ENCODE measurements at regions not wholly inside any gene's neighbourhood (a gene's known extent, or its start where the extent isn't known, plus 50 kb on each side); places are given as distances from the start of the nearest gene placed in this dataset.

DNA sequence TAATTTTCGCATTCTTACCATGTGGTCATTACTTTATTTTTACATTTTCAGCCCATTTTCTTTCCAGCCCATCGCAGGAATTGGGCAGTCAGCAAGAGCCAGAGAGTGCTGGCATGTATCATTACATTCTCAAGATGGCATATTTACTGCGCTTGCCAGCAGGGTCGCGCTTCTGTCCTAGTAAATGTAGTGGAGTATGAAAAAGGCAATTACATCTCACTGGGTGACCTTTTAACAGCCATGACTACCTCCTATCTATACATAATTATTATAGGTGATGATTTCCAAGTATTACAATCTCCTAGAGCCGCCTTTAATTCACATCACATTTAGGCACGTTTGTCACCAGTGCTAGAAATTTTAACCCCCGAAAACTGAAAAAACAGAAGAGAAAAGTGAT, 433.7 kb upstream of the MGMT start:
- no peak for DNase-seq

- DNase-seq, result no peak
Observed at GRCh38 chr10:129033790-129034272, 433.2 kb upstream of the MGMT start.

DNA sequence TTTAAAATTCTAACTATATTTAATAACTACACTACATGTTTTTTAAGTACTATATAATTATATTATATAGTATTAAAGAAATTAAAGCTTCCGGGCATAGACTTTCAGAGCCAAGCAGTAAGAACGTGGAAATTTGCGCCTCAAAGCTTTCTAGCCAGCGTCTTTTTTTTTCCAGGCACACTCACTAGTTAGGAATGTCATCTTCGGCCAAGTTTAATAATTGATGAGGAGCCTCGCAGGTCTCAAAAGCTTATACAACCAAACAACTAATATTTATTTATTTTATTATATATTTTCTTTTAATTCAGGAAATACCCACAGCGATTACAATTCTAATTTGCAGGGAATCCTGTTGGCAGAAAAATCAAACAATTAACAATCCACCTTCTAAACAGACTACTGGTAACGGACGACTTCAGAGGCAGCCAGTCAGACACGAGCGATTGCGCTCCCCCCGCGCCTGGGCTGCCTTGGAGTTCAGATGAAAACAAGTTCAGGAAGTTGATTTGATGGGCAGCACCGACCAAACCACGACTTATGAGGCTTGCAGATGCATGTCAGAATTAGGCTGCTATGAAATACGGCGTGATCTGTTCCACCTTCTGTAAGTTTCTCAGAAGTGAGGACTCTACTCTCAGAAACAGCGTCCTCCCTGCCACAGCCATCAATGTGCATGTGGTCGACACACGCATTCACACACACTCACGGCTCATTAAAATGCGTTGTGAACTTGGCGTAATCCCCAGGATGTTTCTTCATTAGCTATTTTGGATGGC, 431.8 kb upstream of the MGMT start:
- DNase-seq, result peak; percentile 23

DNA sequence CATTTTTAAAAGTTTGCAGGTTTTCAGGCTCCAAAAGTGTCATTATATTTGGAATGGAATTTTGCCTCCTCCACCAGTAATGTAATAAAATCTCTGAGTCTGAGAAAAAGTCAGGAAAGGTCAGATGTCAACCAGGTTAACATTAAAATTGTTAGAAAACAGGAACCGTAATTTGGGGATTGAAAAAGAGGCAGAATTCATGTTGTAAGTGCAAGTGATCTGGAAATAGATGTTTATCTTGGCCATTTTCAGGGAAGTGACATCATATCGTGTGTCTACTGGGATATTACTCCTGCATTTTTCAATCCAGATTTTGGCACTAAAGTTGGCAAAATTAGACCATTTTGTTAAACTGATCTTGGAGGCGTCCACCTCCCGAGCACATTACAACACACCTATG, 428.5 kb upstream of the MGMT start:
- DNase-seq, result no peak

- no peak for DNase-seq
Observed at GRCh38 chr10:129039406-129040370, 427.4 kb upstream of the MGMT start.

GRCh38 chr10:129040377-129040776, 426.7 kb upstream of the MGMT start:
- no peak for DNase-seq

GRCh38 chr10:129041916-129042315, 425.1 kb upstream of the MGMT start:
- no peak for DNase-seq

DNA sequence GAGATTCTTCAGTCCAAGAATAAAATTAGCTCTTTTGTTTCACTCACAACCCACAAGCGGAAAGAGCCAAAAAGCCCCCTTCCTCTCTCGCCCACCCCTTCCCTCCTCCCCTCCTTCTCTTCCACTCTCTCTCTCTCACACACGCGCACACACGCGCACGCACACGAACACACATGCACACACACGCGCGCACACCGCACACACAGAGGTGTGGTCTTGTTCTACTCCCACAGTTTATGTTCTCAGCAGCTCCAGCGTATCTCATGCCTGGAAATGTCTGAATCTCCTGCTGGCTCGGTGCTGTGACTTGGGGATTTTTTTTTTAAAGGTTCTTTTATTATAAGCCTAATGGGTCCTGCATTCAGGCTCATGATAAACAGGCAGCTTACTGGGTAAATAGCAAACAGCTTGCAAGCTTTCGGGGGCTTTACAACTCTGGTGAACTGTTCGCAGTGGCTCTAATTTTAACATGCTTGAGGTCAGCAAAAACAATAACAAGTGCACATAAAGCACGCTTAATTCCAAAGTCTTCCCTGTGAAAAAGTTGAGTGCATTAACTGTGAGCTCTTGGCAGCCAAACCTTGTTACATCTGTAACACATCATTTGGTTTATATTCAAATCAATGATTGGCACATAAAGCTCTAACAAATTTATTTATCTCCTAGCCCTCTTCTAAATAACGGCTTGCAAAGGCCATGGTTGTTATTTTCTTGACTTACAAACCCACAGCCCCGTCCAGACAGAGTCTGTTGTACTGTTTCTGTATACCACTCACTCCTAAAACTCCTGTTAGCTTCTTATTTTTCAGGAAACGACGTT, 424.1 kb upstream of the MGMT start:
- DNase-seq, result no peak

GRCh38 chr10:129043691-129044090, 423.4 kb upstream of the MGMT start:
- no peak for DNase-seq

DNA sequence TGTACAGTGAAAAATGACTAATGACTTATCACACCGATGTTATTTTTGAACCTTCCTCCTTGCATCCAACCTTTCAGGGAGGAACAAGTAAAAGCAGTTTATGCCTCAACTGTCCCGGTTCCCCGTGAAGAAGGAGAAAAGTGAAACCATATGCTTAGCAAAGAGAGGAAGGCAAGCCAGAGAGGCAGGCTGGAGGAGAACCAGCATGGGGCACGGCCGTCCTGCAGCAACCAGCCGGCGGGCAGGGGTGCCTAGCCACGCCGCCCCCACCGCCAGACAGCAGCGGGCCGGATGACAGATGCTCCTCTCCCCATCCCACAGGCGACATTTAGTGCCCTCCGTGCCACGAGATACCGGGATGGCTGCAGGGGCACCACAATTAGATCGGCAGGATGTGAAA, 421.4 kb upstream of the MGMT start:
- DNase-seq, result no peak

- no peak for DNase-seq
Observed at GRCh38 chr10:129046065-129046681, 420.9 kb upstream of the MGMT start.

DNA sequence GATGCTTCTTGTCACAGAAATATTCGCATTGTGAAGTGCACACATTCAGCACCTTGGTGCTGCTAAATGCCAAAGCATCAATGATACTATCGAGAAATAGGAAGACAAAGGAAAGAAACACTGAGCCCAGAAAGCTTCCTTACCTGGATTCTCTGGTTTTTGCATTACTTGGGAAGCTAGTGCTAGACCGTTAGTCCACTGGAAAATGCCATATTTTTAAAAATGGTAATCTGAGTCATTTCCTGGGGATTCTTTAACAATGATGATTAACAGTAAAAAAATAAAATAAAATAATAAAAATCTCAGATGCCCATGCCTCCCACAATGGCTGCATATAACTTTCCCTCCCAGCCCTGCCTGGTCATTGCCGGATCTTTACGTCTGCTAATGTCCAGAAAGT, 420.1 kb upstream of the MGMT start:
- no peak for DNase-seq

DNA sequence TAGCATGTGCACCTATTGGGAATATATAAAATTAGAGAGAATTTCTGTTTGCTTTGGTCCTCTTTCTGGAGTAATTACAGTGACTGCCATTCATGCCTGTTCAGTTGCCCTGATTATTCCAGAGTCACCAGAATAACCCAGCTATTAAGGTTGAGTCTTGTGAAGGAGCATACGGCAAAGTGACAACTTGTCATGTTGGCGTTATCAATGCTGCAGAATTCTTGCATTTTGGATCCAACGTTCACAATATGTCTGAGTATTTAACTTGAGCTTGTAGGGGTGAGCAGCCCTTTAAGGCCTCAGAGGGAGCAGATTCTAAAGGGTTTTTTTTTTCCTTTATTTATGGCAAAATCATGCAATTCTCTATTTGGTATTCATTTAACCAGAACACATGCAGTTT, 419.4 kb upstream of the MGMT start:
- DNase-seq, result no peak

DNA sequence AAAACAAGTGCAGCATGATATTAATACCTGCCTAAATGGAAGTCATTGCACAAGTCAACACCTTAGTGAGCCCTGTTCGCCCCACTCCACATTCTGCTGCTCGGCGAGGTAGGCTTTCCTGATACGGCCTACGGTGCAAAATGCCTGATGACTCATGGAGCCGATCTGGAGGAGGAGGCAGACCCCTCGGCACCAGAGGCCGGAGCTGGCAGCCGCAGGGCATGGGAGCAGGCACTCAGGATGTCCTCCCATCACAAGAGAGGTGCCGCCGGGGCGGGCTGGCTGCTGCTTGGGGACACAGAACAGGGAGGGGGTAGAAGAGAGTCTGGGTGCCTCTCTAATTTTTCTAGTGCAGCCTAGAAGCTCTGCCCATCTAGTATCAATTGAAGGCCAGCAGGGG, 418.5 kb upstream of the MGMT start:
- DNase-seq, result no peak

GRCh38 chr10:129049501-129049900, 417.5 kb upstream of the MGMT start:
- DNase-seq, result no peak

DNA sequence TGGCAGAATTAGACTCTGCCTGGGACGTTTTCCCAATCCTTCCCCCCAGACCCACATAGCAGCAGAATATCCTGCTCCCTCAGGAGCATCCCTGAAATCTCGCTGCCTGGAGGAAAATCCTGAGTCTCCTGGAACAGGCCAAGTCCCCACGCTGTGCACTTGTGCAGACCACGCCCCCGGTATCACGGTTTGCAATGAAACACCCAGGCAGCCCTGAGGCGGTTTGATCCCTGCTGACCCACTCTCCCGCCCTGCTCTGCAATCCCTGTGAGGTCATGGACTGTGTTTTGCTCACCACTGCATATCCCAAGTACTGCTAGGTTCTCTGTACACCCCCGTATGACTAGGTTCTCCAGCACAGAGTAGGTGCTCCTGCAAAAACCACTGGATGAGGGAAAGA, 411.8 kb upstream of the MGMT start:
- DNase-seq, result no peak

DNA sequence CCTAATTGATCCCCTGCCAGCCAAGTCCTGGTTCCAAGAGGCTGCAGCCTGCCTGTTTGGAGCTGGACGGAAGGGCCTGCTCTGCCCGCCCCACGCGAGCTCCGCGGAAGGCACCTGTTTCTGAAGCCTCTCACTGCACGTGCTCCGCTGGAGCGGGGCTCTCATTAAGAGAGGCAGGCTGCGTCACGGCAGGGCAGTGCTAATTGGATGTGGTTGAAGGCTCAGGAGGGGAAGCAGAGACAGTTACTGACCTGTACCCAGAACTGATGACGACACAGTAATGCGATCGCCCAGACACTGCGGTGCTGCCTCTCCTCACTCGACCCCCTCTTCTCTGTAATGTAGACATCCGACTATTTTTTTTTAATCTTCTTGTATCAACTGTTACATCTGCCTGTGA, 411.1 kb upstream of the MGMT start:
- no peak for DNase-seq

- no peak for DNase-seq
Observed at GRCh38 chr10:129056734-129057689, 410.0 kb upstream of the MGMT start.

- no peak for DNase-seq
Observed at GRCh38 chr10:129057856-129058663, 409.0 kb upstream of the MGMT start.

DNA sequence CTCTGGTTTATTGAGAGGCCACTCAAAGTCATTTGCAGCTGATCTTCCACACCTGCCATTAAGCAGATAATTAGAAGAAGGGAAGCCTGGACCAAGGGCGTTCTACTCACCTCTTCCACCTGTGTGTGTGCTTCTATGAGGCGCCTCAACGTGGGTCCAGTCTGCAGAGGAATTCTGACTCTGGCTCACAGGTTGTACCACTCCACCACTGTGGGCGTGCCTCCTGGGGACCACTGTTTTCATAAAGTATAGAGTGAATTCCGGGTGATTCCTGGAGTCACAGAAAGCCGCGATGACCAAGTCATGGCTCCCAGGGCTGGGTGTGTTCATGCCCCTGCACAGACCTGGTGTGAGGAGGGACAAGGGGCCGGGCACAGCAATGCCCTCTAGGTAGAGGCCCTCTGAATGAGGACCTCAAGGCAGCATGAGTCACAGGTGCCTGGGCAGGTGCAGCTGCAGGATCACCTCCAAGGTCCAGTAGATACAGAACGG, 408.3 kb upstream of the MGMT start:
- DNase-seq, result no peak
